Myocyte (in vitro differentiated cells): ENCODE measurements at regions not wholly inside any gene's neighbourhood (a gene's known extent, or its start where the extent isn't known, plus 50 kb on each side); places are given as distances from the start of the nearest gene placed in this dataset.

Source experiments
- DNase-seq: peaks from one replicate; pipeline ENCODE4 v3.0.0-alpha.2; 2012; ENCODE audit warnings: low read depth

DNA sequence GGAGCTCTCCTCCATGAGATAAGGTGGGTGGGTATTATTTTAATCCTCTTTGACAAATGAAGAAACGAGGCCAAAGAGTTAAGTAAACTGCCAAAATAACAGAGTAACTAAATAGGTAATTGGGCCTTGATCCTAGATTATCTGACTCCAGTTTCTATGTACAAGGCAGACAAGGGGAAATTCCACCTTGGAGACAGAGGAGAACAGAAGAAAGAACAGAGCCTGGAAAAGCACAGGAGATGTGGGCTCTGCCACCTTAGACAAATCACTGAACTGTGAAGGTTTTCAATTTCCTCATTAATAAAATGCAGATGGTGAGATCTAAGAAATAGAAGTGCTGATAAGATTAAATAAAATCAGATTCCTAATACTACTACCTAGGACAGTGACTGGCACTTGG lies 310.2 kb upstream of the TLE3 start:
- DNase-seq = no peak

DNA sequence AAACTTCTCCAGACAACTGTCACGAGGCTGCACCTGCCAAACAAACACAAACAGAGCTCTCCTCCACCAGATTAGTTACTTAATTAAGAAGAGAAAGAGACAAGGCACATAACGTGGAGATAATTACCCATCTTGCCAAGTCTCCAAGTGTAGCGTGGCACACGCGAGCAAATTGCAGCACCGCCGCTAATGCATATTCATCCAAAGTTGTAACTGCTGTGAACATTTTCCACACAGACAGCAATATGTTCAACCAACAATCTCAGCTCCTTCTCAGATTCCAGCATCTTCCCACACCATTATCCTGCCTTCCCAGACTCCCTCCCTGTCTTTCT lies 309.6 kb upstream of the TLE3 start:
- DNase-seq = no peak

DNA sequence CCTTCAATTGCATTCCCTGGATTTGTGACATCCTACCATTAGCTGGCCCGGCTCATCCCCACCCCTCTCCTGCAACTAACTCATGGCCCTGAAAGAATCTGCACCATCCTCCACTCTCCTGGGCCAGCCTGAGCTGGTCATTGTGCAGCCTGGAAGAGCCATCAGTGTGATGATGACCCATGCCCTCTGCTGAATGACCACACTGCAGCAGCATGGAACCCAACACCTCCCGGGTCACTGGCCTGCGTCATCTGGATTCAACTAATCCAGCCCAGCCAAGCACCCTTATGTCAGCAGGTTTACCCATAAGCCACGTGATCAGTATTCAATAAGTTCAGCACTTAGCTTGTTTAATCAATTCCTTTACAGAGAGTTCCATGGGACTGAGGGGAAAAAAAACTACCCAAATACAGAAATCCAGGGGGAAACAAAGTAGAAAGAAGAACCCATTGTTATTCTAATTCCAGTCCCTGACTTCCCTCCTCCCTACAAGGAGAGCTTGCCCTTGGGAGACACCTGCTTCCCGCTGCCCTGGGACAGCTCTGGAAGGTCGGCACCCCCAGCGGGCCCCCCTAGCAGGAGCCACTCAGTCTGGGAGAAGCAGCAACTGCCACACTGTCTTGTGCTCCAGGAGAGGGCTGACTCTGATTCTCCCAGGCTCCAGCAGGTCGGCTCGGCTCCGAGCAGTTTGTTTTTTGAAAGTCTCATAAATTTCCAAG lies 309.1 kb upstream of the TLE3 start:
- DNase-seq = no peak

DNA sequence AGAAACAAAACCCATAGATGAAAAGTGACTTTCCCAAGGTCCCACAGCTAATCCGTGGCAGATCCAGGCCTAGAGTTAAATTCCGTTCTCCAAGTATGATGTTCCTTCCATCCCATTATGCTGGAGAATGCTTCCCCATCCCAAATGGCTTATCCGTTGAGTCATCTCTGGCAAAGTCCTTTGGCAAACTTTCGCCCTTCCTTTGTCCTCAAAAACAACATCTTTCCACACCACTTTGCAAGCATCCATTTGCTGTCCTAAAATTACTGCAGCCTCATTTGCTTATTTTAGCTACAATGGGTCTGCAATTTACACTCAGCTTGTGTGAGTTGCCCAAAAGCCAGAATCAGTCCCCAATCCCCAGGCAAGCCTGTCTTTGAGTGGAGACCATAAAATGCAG lies 304.0 kb upstream of the TLE3 start:
- DNase-seq = peak; percentile 2

DNA sequence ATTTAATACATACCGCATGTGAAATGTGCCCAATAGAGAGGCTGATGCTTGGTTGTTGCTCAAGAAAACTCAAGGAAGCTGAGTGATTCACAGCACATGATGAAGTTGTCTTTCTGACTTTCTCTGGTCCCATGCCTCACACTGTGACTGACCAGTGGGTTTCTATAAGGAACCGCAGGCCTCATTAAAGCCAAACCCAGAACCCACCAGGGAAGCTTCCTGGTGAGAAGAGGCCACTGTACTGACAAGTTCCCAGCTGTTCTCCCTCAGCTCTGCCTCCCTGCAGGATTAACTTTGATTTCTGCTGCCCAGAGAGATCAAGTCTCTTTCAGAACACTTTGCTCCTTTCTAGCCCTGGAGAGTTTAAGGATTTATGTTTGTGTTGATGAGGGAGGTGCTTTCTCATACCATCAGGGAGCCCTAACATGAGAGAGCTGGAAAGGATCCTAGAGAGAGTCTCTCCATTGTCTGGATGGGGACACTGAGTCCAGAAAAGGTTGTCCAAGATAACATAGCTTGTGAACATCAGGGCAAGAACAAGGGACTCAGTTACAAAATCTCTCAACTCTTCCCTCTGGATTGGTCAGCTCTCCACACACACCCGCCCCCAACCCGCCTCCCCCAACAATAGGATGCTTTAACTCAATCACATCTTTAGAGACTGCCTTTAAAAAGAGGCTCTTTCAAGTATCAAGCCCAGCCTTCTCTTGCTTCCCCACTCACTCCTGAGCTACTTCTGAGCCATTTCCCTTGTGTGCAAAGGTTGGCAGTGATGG lies 303.2 kb upstream of the TLE3 start:
- DNase-seq = peak; percentile 75

DNA sequence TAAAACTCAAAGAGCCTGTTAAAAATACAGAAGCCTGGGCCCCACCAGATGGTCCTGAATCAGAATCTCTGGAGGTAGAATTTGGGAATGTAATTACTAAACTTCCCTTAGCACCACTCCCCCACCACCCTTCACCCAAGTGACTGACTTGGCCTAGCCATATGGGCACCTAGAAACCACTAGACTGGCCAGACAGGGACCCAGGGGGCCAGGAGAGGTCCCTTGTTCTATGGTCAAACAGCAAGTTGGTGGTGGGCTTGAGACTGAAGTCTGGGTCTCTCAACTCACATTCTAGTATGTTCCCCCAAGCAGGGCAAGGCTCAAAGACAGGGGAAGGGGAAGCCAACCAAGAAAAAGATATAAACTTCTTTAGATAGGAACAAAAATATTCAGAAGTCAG lies 301.5 kb upstream of the TLE3 start:
- no peak for DNase-seq

DNA sequence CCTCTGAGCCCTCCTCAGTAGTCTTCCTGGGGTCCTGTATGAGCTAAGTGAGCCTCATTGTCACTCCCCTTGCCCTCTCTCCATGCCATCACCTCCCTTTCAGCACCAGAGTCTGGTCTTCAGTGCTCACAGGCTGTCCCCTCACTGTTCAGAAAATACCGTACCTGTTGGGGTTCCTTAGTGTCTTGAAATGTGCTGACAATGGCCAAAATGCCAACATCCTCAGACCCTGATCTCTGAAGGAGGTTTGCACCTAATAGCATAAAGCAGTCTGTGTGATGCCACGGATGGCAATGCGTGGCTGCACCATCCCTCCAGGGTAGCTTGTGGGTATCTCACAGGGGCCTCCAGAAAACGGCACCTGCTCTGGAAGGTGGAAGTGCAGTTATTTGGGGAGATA lies 301.0 kb upstream of the TLE3 start:
- no peak for DNase-seq

DNA sequence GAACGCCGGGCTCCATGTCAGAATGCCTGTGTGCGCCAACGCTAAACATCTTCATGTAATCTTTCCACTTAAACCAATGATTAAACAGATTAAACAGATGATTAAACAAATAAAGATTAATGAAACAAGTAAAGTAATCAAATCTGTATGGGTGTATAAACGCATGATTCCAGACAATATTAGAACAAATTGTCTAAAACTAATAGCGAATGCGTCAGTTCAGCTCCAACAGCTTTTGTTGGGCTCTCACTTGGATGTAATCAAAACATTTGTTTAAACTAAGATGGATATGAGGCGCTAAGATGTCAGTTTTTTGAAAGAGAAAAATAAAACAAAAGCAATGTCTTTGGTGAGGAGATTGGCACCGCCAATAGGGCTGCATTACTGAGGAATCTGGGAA lies 299.1 kb upstream of the TLE3 start:
- DNase-seq = no peak

DNA sequence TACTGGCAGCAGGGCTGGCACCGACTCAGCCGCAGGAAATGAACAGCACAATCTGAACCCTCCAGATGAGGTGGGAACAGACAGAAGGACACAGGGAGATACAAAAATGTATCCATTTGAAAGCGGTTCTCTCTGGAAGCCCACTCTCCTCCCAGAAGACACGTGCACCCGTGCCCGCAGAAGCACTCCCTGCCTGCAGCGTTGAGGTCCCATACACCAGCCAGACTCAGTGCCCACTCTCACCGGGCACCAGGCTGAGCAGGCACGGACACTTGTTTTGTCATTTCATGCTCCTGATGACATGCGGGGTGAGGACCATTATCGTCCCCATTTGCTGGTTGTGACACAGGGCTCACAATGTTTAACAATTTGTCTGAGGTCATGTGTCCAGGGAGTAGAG lies 297.4 kb upstream of the TLE3 start:
- DNase-seq = no peak

DNA sequence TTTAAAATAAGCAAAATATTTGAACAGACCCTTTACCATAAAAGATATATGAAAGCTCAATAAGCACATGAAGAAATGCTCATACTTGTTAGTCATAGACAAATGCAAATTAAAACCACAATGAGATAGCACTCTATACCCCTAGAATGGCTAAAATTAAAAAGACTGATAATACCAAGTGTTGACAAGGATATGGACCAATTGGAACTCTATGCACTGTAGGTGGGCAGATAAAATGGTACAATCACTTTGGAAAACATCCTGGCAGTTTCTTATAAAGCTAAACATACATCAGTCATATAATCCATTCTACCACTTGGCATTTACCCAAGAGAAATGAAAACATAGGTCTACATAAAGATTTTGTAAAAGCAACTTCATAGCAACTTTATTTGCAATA lies 293.0 kb upstream of the TLE3 start:
- DNase-seq = no peak

DNA sequence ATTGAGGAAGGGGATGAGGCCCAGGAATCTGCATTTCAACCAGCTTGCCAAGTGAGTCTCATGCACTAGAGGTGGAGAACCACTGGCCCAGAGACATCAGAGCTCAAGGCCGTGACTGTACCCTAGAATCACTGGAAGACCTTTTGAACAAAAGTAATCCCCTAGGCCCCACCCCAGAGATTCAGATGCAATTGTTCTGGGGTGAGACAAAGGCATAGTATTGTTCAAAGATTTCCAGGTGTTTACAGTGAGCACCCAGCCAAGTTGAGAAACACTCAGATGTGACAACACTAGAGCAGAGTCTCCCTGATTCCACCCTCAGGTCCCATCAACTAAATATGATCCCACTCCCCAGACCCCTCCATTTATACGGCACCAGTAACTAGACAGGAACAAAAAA lies 290.3 kb upstream of the TLE3 start:
- DNase-seq = no peak

DNA sequence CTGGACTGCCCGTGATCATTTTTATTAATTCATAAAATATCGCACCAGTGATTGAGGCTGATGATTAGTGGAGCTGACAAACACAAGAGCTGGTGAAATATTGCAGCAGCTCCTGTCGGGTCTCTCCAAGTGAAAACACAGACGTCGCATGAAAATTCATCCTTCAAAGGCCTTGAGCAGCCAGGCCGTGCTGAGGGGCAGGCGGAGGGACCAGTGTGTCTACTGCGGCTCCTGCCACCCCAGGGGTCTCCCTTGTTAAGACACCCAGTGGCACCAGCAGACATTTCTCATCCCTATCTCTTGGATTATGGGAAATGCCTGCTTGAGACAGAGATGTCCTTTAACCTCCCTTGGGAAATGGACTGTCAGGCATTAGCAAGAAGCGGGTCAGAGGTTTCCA lies 289.4 kb upstream of the TLE3 start:
- DNase-seq = no peak

DNA sequence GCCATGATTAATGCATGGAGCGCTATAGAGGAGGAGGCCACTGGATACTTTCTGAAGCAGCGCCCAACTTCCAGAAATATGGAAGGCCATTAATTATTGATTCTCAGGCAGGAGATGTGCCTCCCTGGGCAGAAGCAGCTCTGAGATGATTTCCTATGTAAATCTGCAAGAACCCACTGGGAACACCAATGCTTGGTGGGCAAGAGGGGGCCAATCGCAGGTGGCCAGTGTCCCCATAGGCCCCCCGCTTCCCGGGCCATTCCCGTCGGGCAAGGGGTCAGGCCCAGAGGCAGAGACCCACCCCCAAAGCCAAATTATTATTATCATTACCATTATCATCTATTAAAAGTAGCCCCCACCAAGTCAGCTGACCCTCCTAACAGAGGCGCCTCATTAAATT lies 288.0 kb upstream of the TLE3 start:
- DNase-seq = no peak

DNA sequence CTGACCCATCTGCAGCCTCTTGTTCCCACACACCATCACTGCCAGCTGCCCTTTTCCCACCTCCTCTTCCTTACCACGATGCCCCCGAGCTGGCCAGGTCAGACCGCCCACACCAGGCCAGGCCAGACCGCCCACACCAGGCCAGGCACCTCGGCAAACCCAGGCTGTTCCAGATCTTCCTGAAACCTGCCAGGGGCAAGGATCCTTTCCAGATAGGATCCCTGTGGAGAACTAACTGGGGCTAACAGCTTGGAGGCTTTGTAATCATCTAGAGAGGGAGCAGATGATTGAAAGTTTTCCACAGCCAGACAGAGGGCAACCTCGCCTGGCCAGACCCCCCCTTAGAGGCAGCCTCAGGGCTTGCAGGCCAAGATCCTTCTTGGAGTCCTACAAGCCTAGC lies 287.3 kb upstream of the TLE3 start:
- DNase-seq = no peak

DNA sequence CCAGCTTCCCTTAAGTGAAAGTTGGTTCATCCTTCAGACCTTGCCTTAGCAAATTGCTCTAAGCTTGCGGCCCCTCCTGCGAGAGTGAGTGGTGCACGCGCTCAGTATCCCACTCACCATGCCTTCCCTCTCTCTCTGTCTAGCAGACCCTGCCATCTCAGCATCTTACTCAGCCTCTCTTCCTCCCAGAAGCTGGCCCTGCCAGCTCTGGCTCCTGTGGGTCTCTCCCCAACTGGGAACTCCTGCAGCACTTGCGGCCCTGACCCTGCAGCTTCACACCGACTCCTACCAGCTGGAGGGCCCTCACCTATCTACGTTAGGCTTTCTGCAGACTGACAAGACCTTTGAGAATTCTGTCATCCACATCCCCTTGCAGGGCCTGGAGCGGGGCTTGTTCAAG lies 286.1 kb upstream of the TLE3 start:
- DNase-seq = no peak

DNA sequence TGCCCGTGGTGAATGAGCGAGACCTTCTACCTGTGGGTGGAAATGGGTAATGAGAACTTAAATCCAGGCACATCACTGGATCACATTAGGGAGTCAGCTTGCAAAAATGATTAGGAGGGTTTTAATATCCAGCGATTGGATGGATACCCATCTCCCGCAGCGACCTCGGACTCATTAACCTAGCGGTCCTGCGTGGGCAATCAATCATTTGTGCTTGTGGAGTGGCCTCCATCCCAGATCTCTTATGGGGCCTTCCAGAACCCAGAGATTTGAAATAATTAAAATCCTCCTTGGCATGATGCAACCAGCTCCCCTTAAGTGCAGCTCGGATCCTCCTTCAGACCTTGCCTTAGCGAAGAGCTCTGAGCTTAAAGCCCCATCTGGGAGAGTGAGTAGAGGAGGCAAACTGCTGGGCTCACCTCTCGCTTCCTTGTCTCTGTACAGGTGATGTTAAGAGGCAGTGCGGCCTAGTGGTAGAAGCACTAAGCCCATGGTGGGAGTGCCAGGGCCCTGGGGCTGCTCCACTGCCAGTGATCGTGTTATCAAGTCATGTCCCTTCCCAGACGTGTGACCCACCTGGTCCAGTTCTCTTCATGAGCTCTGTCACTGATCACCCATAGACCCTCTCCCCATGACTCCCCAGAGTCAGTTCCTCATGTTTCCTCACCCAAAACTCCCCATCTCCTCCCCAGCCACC lies 285.2 kb upstream of the TLE3 start:
- DNase-seq = no peak

DNA sequence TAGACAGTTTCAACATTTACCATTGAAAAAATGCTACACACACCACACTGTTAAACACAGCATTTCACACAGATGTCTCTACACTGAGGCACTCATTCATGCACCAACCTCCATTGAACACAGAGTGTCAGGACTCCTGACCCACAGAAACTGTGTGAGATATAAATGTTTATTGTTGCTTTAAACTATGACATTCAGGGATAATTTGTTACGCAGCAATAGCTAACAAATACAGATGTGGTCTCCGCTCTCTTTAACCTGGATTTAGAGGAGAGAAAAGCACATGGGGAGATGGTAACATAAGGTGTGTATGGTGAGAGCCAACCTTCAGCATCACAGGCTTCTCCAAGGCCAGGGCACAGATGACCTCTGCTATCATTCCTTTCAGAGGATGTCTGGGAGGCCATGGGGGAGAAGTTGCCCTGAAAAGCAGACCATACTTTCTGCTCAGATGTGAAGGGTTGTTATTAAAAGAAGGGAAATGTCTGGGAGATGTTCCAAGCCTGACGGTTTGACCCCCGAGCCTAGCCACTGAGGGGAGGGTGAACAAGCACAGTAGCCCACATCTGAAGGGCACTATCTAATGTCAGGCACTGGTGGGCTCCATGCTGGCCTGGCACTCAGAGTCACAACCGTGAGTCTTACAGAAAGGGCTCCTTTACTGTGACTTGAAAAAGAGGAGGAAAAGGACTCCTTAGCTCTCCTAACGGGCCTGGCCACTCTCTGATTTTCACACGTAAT lies 284.5 kb upstream of the TLE3 start:
- DNase-seq = no peak

DNA sequence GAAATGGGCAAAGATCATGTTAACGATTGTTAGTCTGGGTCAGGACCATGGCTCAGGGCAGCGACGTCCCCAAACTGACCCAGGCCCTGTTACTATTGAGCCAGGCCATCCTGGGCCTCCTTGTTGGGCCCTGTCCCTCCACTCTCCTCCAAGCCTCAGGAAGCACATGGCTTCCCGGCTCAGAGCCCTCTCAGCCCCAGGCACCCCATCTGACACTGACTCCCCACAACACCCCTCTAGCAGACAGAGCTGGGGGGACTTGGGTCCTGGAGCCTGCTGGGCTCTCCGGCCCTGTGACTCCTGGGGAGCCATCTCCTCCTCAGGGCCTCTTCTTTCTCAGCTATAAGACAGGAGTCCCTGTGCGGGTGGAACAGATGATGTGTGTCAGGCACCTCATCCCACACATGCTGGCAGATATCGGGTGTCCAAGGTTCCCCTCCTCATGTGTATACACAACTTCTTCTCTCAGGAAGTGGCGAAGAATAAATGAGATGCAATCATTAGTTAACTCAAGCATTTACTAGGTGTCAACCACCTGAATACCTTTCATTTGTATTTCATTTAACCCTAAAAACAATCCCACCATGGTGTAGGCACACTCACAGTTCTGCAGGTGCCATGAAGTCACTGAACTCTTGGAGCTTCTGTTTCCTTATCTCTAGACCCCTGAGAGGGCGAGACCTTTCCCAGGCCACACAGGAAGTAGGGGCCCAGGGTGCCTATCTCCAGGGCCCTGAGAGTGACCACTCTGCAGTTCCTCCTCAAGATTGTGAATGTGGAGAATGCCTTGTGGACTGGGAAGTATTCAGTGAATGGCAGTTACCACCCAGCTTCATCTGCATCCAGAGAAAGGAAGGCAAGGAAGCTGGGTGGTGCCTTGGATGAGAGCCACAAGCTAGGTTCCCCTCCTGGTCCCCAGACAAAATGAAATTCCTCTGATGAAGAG lies 282.5 kb upstream of the TLE3 start:
- no peak for DNase-seq

DNA sequence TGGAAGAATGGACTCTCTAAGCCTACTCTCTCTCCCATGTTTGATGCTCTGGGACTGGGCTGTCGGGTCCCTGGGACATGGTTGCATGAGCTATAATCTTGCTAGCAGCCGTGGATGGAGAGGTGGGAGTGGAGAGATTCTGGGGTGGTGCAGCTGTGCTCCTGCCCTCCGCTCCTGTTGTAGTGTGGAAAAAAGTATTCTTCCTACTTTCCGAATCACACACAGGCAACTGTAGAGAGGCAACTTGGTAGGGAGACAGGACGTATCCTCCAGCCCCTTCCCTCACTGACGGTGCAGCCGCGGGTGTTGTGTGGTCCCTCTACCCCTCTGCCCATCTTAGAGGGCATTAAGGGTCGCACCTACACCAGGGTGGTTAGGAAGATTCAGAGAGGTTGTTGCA lies 281.4 kb upstream of the TLE3 start:
- no peak for DNase-seq

DNA sequence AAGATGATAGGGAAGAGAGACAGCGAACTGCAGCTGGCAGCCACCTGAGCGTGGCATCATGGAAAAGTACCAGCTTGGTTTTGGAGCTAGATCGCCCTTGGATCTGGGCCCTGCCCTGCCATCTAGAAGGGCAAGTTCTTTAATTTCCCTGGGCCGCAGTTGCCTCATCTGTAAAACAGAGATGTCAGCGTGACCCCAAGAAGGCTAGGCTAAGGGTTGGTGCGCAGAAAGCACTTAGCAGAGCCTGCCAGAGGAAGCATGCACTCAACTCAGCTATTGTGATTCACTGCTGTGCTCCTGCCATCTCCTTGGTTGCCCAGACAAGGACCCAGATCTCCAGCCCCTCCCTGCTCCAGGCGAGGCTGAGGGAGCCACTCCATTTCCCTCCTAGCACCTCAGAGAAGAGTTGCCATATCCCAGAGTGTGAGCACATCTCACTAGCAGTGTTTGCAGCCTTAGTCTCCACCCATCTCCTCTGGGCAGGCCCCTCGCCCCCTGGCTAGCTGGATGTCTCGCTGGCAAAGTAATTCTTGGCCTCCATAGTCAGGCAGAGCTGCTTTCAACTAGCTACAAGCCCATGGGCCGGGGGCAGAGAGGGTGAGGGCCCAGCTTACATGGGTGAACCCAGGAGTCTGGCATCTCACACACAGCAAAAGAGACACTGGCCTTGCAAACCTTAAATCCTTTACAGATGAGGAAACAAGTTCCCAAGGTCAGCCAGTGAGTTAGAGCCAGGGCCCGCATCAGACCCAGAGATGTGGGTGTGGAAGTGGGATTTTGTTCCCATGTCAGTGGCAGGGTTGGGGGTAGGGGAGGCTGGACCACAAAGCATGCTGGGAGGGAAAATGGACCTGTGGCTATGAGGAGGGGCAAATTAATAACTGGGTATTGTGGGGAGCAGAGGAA lies 280.7 kb upstream of the TLE3 start:
- no peak for DNase-seq
